HG03342 (cell line): ENCODE measurements at regions not wholly inside any gene's neighbourhood (a gene's known extent, or its start where the extent isn't known, plus 50 kb on each side); places are given as distances from the start of the nearest gene placed in this dataset.
"Not testable (repeated sequence)": the region's sequence is repeated elsewhere in the genome, so short reads cannot be mapped to it uniquely, and the experiment has no call there.

Experiments
- ATAC-seq: cut with Tn5 transposase; IDR thresholded peaks from one replicate; pipeline ENCODE4 v1.9.1; 2021; ENCODE audit warnings: mild to moderate bottlenecking, moderate library complexity; ENCODE audit not compliant: unreplicated experiment

DNA sequence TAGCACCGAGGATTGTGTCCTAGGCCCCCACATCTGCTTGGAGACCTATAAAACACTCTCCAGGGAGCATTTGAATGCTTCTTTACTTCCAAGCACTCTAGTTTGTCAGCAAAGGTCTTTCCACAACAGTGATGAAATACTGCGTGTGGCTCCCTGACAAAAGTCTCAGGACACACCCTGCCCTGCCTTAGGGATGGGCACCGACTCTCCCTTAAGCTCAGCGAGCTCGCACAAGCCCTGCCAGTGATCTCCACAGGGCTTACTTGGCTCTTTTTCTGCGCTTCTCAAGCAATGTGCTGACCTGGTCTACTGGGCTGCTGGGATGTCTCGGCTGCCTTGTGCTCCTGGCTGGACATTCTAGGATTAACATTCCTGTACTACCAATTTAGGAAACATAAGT lies 84.3 kb upstream of the MPP7 start:
- no peak for ATAC-seq

DNA sequence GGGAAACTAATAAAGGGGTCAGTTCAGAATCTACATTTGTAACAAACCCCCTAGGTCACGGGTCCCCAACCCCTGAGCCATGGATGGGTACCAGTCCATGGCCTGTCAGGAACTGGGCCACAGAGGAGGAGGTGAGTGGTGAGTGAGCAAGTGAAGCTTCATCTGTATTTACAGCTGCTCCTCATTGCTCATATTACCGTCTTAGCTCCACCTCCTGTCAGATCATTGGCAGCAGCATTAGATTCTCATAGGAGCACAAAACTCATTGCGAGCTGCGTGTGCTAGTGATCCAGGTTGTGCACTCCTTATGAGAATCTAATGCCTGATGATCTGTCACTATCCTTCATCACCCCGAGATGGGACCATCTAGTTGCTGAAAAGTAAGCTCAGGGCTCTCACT lies 88.4 kb upstream of the MPP7 start:
- no peak for ATAC-seq

DNA sequence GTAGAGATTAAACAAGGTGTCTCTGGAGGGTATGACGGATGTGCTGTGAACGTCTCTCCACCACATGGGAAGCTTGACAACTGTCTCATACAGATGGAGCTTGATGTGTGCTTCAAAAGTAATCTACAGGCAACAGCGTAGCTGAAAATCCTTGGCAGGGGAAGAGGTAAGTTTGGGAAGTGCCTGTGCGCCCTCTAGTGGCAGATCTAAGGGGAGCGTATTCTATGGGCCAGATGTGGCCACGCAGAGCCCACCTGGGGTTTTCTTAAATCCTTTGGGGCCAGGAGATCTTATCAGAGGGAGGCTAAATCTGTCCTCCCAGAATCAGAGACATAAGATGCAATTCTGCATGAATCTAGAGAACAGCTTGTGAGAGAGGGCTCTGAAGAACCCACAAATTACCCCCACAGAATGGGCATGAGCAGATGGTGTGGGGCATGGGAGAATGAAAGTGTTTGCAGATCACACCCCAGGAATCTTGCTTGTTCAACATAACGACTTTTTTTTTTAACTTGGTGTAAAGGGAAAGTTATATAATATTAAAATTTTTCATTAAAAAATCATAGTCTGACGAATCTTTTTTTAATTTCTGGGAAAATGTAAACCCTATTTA lies 91.2 kb upstream of the MPP7 start:
- ATAC-seq = no peak

DNA sequence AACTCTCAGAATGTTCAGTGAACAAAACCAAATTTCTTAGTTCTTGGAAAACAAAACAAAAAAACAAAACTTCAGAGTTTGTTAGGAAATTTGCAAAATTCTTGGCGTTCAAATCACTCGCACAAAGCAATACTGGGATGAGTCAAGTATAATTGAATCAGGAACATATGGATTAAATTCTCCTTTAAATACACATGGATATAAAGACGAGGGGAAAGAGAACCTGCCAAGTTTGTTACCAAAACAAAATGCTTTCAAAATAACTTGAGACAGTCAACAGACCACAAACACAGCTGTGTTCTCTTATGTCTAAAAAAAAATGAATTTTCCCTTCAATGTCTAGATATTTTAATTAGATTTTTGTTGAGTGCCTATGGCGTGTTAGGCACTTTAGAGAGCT lies 93.5 kb upstream of the MPP7 start:
- no peak for ATAC-seq

DNA sequence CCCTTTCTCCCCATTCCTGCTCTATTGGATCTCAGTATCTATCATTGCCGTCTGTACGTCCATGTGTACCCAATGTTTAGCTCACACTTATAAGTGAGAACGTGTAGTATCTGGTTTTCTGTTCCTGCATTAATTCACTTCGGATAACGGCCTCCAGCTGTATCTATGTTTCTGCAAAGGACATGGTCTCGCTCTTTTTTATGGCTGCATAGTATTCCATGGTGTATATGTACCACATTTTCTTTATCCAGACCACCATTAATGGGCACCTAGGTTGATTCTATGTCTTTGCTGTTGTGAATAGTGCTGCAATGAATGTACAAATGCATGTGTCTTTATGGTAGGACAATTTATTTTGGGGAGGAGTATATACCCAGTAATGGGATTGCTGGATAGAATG lies 94.4 kb upstream of the MPP7 start:
- no peak for ATAC-seq

DNA sequence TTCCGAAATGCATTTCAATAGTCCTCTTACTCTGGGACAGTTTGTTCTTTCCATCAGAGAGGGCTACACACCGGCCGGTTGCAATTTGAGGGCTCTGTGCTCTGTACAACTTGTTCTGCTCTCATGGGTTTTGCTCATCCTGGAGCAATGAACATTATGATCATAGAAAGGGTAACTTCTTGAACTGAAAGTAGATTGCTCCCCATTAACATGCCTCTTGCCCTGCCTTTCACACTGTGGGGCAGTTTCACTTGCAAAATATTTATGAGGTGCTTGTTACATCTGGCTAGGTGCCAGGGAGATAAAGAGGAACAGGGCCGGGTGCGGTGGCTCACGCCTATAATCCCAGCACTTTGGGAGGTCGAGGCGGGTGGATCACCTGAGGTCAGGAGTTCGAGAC lies 97.3 kb upstream of the MPP7 start:
- no peak for ATAC-seq

DNA sequence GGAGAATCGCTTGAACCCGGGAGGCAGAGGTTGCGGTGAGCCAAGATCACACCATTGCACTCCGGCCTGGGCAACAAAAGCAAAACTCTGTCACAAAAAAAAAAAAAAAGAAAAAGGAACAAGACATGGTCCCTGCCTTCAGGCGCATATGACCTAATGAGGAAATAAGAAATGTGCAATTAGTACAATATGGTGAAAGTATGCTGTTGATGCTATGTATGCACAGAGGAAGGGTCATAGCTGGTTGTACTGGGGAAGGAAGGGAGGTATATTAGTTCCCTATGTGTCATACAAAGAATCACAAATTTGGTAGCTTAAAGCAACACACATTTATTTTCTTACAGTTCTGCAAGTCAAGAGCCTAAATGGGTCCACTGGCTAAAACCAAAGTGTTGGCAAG lies 97.8 kb upstream of the MPP7 start:
- ATAC-seq = no peak

DNA sequence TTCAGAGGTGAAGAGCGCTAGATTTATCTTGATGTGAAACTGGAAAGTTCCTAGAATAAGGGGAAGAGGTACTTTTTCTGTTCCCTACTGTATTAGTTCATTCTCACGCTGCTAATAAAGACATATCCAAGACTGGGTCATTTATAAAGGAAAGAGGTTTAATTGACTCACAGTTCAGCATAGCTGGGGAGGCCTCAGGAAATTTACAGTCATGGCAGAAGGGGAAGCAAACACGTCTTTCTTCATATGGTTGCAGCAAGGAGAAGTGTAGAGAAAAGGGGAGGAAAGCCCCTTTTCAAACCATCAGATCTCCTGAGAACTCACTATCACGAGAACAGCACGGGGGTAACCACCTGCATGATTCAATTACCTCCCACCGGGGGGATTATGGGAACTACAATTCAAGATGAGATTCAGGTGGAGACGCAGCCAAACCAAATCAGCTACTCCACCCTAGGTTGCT lies 99.8 kb upstream of the MPP7 start:
- ATAC-seq = not testable (repeated sequence)

DNA sequence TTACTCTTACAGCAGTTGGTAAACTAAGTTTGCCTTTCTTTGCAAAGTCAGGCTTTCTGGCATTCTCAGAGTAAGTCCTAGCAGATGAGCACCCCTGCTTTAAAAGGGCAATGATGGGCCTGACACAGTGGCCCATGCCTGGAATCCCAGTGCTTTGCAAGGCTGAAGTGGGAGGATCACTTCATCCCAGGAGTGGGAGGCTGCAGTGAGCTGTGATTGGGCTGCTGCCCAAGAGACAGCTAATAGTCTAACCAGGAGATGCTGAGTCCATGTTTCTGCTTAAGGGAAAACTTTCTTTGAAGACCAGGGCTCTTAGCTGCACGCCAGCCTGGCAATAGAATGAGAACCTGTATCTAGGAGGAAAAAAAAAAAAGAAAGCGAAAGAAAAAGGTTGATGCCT lies 100.2 kb upstream of the MPP7 start:
- no peak for ATAC-seq

DNA sequence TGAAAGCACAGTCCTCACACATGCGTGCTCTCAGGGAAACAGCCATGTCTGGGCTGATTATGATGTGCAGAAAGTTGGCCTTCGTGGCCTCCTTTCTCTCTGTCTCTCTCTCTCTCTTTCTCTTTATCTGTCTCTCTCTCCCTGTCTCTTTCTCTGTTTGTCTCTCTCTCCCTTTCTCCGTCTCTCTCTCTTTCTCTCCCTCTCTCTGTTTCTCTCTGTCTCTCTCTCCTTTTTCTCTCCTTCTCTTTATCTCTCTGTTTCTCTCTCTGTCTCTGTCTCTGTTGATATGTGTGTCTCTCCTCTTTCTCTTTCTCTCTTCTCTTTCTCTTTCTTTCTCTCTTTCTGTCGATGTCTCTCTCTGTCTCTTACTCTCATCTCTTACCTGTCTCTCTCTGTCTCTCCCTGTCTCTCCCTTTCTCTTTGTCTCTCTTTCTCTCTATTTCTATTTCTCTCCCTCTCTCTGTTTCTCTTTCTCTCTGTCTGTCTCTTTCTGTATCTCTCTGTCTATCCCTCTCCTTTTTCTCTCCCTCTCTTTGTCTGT lies 105.4 kb upstream of the MPP7 start:
- ATAC-seq = no peak

DNA sequence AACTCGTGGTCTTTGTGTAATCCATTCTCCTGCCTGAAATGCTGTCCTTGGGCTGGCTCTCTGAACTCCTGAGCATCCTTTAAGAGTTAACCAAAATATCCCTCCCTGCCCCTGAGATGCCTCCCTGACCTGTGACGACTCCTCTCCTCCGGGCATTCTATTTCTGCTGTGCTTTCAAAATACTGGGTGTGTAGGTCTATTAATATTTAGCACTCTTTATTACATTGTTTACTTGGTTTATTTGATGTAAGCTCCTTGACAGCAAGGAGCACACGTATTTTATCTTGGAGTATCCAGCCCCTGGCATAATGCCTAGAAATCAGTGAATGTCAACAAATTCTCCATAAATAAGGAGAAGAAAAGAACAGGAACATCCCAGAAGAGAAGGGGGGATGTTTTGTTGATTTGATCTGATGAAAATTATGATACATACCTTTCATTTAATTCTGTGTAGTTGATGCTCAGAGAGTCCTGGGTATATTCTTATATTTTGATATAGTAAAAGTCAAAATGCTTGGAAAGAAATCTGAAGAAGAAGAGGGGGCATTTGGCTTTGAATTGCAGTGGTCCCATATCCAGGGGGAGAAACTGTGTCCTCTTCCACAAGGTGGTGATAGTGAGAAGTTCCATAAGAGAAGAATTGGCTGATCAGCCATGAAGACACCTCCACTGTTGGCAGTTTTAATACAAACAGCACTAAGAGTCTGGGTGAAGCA lies 107.7 kb upstream of the MPP7 start:
- no peak for ATAC-seq

DNA sequence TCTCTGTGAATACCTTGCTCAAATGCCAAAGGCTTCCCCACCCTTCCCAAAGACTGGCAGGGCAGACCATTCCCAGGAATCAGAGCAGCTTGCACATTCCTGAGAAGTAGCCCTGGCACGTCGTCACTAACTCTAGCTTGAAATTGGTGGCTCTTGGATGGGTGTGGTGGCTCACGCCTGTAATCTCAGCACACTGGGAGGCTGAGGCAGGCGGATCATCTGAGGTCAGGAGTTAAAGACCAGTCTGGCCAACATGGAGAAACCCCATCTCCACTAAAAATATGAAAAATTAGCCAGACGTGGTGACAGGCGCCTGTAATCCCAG lies 108.2 kb upstream of the MPP7 start:
- no peak for ATAC-seq

DNA sequence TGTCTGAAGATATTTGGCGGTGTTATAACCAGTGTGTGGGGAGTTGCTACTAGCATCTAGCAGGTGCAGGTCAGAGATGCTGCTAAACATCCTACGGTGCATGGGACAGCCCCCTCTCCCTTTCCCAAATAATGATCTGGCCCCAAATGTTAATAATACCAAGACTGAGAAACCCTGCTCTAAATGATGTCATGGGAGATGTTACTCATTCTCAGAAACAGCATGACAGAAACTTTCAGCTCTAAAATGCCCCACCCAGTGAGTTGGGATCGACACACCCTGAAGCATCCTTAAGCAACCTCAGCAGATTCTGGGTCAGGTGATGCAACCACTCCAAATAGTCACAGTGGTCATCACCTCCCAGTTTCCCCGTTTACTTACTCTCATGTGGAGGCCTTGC lies 108.8 kb upstream of the MPP7 start:
- ATAC-seq = peak; percentile 70

DNA sequence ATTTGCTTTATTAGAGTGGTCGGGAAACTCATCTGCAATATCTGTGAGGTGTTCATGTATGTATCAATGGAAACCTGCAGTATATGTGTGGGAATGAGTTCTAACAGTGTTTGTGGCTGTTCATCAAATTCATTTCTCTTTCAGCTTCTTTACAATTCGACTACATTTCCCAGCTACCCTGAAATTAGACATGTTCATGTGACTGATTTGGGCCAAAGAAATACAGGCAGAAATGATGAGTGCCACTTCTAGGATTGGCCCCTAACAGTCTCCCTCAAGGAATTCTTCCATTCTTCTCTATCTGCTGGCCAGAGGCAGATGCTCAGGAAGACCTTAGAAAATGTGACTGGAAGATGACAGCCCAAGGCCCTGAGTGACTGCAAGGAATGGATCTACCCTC lies 114.8 kb upstream of the WAC start:
- no peak for ATAC-seq

DNA sequence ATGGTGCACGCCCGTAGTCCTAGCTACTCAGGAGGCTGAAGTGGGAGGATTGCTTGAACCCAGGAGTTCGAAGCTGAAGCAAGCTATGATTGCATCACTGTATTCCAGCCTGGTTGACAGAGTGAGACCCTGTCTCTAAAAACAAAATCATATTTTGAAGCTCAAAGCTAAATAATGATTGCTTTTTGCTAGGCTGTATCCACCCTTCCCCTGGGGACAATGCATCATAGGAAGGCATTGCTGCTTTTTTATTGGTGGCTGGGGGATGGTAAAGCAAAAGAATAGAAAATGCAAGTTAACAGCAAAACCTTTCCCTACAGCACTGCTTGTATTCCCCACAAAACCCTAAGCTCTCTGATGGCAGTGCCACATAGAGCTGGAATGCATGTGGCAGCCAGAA lies 107.5 kb upstream of the WAC start:
- no peak for ATAC-seq

DNA sequence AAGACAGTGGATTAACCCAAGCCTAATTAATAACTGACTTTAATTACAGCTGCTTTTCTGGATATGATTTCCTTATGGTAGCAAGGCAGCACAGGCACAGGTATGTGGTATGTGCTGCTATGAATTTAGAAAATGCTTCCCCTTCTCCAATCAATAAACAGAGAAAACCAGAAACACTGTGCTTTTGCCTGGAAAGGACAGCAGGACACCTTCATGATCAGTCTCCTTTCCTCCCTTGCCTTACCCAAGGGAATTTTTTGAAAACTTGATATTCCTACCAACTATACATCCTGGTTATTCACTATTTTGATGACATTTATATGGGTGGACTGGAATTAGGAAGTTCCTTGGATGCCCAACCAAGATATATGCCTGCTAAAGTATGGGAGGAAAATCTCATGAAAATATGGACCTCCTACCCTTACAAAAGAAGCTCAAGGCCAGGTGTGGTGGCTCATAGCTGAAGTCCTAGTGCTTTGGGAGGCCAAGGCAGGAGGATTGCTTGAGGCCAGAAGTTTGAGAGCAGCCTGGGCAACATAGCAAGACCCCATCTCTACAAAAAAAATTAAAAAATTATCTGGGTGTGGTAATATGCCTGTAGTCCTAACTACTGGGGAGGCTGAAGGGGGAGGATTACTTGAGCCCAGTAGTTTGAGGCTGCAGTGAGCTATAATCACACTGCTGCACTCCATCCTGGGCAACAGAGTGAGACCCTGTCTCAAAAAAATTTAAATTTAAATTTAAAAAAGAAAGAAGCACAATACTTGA lies 106.3 kb upstream of the WAC start:
- no peak for ATAC-seq

DNA sequence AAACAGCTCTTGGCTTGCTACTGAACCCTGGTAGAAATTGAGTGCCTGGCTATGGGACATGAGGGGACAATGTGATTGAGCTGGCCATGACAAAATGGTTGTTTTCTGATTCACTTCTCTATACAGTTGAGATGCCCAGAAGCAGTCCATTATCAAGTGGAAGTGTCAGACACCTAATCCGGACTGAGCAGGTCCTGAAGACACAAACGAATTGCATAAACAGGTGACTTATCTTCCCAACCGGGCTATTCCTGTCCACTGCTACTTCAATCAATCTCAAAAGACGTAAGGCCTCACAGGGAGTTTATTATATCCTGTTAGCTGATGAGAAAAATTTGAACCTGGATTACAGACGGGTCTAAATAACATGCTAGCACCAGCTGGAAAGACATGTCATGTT lies 105.5 kb upstream of the WAC start:
- no peak for ATAC-seq

DNA sequence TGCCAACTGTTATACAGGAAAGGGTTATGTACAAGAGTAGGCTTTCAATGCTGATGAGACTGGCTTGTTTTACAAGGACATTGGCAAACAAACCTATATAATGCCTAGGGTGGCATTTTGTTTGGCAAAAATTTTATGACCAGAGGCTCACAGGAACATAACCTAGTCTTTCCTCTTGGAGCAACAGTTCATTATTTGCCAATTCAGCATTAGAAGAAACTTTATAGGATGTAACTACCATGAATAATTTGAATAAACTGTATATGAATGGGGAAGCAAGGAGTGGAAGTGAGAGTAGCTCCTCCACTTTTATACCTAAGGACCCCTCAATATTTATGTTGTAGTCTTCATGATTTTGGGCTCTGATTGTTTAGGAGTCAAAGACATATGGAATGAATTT lies 103.9 kb upstream of the WAC start:
- ATAC-seq = no peak

DNA sequence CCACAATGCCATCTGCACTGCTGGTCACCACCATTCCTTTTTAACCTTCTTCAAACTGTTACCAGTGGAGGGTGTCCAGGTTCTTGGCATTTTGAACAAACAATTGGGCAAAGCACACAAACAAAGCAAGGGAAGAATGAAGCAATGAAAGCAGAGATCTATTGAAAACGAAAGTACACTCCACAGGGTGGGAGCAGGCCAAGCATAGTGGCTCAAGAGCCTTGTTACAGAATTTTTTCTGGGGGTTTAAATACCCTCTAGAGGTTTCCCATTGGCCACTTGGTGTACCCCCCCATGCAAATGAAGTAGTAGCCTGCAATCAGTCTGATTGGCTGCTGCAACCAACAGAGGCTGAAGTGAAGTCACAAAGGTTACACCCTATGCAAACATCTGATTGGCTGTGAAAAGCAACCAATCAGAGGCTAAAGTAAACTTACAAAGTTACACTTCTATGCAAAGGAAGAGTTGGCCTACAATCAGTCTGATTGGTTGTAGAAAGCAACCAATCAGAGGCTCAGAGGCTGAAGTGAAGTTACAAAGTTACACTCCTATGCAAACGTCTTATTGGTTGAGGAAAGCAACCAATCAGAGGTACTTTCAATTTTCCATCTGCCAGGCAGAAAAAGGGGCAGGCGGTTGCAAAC lies 103.2 kb upstream of the WAC start:
- no peak for ATAC-seq

DNA sequence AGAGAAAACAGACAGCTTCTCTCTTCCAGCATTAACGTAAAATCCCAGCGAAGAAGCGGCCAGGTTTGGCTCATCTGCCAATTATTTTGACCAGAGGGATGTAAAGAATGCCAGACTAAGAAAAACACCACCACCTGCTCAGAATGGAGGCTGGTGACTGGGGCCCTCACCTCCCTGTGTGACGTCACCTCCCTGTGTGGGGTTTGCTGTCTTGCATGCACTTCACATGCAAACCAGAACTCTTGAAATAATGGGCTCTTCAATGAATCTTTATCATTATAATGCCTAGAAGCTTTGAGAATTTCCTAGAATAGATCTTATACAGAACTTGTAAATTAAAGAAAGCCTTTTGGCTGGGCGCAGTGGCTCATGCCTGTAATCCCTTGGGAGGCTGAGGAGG lies 101.8 kb upstream of the WAC start:
- ATAC-seq = no peak

DNA sequence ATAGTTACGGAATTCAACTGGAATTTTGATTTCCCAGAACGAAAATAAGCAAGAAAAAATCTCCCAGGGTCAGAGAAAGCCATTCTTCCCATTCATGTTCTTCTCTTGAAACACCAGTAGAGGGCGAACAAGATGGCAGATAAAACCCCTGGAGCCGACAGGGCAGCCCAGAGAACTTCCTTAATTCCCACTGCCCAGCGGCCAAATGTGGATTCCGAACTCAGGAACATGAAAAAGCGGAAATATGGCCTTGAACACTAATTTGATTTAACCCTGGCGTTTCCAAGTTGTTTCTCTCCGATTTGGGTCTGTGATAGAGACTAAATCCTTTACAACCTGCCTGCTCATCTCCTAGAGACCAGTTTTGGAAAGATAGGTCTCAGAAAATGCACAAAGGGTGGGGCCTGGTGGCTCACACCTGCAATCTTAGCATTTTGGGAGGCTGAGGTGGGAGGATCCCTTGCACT lies 100.7 kb upstream of the WAC start:
- ATAC-seq = peak; percentile 70
